ENCODE measurements at regions not wholly inside any gene's neighbourhood (a gene's known extent, or its start where the extent isn't known, plus 50 kb on each side); places are given as distances from the start of the nearest gene placed in this dataset.
"Not testable (repeated sequence)": the region's sequence is repeated elsewhere in the genome, so short reads cannot be mapped to it uniquely, and the experiment has no call there.

- DNase-seq (ENCODE audit: unreplicated experiment), result no peak
- ChIA-PET CTCF (no interaction called here), POLR2A (interaction anchor here (0.6 kb wide), 1 partner anchor 16 kb away, joined by 3 read pairs; no protein-coding TSS in a partner anchor)
- no peaks in the 10 kb centered on the region for H3K9me3 Mint-ChIP-seq (ENCODE audit: unreplicated experiment)
- H3K27me3 Mint-ChIP-seq (ENCODE audit: insufficient read depth, unreplicated experiment), result no peaks in the 10 kb centered on the region
- no peak overlapping the region for H3K4me3 Mint-ChIP-seq (ENCODE audit: unreplicated experiment)
- H3K36me3 Mint-ChIP-seq (ENCODE audit: insufficient read depth, unreplicated experiment), result no peaks in the 10 kb centered on the region
- intact Hi-C loops (cut with micrococcal nuclease), result no loop called here
- TF ChIP-seq CTCF (IDR thresholded peaks at IDR 0.05; ENCODE audit: unreplicated experiment), result no peak
- no peaks in the 10 kb centered on the region for H3K4me1 Mint-ChIP-seq (ENCODE audit: insufficient read depth, unreplicated experiment)
- no TSS peak for BruUV-seq (replicated peaks)
- H3K27ac Mint-ChIP-seq (ENCODE audit: low read depth, unreplicated experiment), result no peak overlapping the region
Observed at GRCh38 chr4:162830899-162831298, 335.8 kb downstream of the NAF1 start.

GRCh38 chr4:162817374-162817773, 349.3 kb downstream of the NAF1 start:
- H3K4me3 Mint-ChIP-seq (ENCODE audit: unreplicated experiment); H3K36me3 Mint-ChIP-seq (ENCODE audit: insufficient read depth, unreplicated experiment); intact Hi-C loops (cut with micrococcal nuclease); BruUV-seq (replicated peaks); H3K27me3 Mint-ChIP-seq (ENCODE audit: insufficient read depth, unreplicated experiment); H3K4me1 Mint-ChIP-seq (ENCODE audit: insufficient read depth, unreplicated experiment); CTCF ChIA-PET; H3K9me3 Mint-ChIP-seq (ENCODE audit: unreplicated experiment); POLR2A ChIA-PET; H3K27ac Mint-ChIP-seq (ENCODE audit: low read depth, unreplicated experiment); DNase-seq (ENCODE audit: unreplicated experiment): not testable (repeated sequence)

GRCh38 chr4:162804351-162804924, 362.3 kb downstream of the NAF1 start:
- DNase-seq (ENCODE audit: unreplicated experiment), result no peak
- no peak overlapping the region for H3K4me3 Mint-ChIP-seq (ENCODE audit: unreplicated experiment)
- H3K36me3 Mint-ChIP-seq (ENCODE audit: insufficient read depth, unreplicated experiment), result no peaks in the 10 kb centered on the region
- H3K9me3 Mint-ChIP-seq (ENCODE audit: unreplicated experiment), result no peaks in the 10 kb centered on the region
- ChIA-PET CTCF (interaction anchor here (0.6 kb wide), 1 partner anchor 258 kb away, joined by 3 read pairs; no protein-coding TSS in a partner anchor), POLR2A (no interaction called here)
- TF ChIP-seq CTCF (IDR thresholded peaks at IDR 0.05; ENCODE audit: unreplicated experiment), result no peak
- intact Hi-C loops (cut with micrococcal nuclease), result no loop called here
- BruUV-seq (replicated peaks), result no TSS peak
- no peaks in the 10 kb centered on the region for H3K4me1 Mint-ChIP-seq (ENCODE audit: insufficient read depth, unreplicated experiment)
- H3K27me3 Mint-ChIP-seq (ENCODE audit: insufficient read depth, unreplicated experiment), result no peaks in the 10 kb centered on the region
- no peak overlapping the region for H3K27ac Mint-ChIP-seq (ENCODE audit: low read depth, unreplicated experiment)

GRCh38 chr4:162803378-162803777, 363.3 kb downstream of the NAF1 start:
- no peak for DNase-seq (ENCODE audit: unreplicated experiment)
- no peaks in the 10 kb centered on the region for H3K27me3 Mint-ChIP-seq (ENCODE audit: insufficient read depth, unreplicated experiment)
- no peaks in the 10 kb centered on the region for H3K4me1 Mint-ChIP-seq (ENCODE audit: insufficient read depth, unreplicated experiment)
- no peak overlapping the region for H3K4me3 Mint-ChIP-seq (ENCODE audit: unreplicated experiment)
- TF ChIP-seq CTCF (IDR thresholded peaks at IDR 0.05; ENCODE audit: unreplicated experiment), result no peak
- no TSS peak for BruUV-seq (replicated peaks)
- POLR2A ChIA-PET, result no interaction called here
- H3K36me3 Mint-ChIP-seq (ENCODE audit: insufficient read depth, unreplicated experiment), result peaks cover 5% of the 10 kb centered on the region
- CTCF ChIA-PET, result interaction anchor here (0.6 kb wide), 1 partner anchor 1267 kb away, joined by 3 read pairs; no protein-coding TSS in a partner anchor
- no peak overlapping the region for H3K27ac Mint-ChIP-seq (ENCODE audit: low read depth, unreplicated experiment)
- intact Hi-C loops (cut with micrococcal nuclease), result no loop called here
- no peaks in the 10 kb centered on the region for H3K9me3 Mint-ChIP-seq (ENCODE audit: unreplicated experiment)

- intact Hi-C loops (cut with micrococcal nuclease), result no loop called here
- TF ChIP-seq CTCF (IDR thresholded peaks at IDR 0.05; ENCODE audit: unreplicated experiment), result no peak
Observed at GRCh38 chr4:162797108-162797507, 369.6 kb downstream of the NAF1 start.

More at GRCh38 chr4:162797108-162797507, 369.6 kb downstream of the NAF1 start:
- Mint-ChIP-seq H3K36me3 (ENCODE audit: insufficient read depth, unreplicated experiment) (peaks cover 5% of the 10 kb centered on the region), H3K4me1 (ENCODE audit: insufficient read depth, unreplicated experiment) (peaks cover 9% of the 10 kb centered on the region), H3K27ac (ENCODE audit: low read depth, unreplicated experiment) (no peak overlapping the region), H3K4me3 (ENCODE audit: unreplicated experiment) (no peak overlapping the region), H3K9me3 (ENCODE audit: unreplicated experiment) (no peaks in the 10 kb centered on the region), H3K27me3 (ENCODE audit: insufficient read depth, unreplicated experiment) (no peaks in the 10 kb centered on the region)
- CTCF ChIA-PET, result interaction anchor here (0.7 kb wide), 1 partner anchor 9 kb away, joined by 3 read pairs; no protein-coding TSS in a partner anchor
- BruUV-seq (replicated peaks), result no TSS peak
- POLR2A ChIA-PET, result interaction anchor here (0.6 kb wide), 1 partner anchor 1160 kb away, joined by 3 read pairs; no protein-coding TSS in a partner anchor
- DNase-seq (ENCODE audit: unreplicated experiment), result no peak

Measured in MCF 10A (cell line).